Panc1 (cell line): ENCODE measurements at regions not wholly inside any gene's neighbourhood (a gene's known extent, or its start where the extent isn't known, plus 50 kb on each side); places are given as distances from the start of the nearest gene placed in this dataset.

Experiments
- ATAC-seq: fragments of 200-7000 bp; cut with Tn5 transposase; 2 replicates; pipeline ENCODE4 v1.9.1; 2020; ENCODE audit warnings: mild to moderate bottlenecking, moderate library complexity
- BruUV-seq: library from RNA; stranded (reverse); fragments of 400-500 nt; replicated peaks from 2 replicates; lab custom pipeline; 2021; lab: Mats Ljungman, UMichigan
- CTCF ChIA-PET: fragments of 300-600 bp; sonication (Branson Sonifier 250); formaldehyde crosslinking; loops from one replicate; lab custom pipeline; 2022; ENCODE audit warnings: antibody characterized with exemption; lab: Charles Lee
- POLR2A ChIA-PET: fragments of 300-600 bp; sonication (Branson Sonifier 250); formaldehyde crosslinking; loops from one replicate; lab custom pipeline; 2022; ENCODE audit warnings: antibody characterized with exemption; lab: Charles Lee
- DNase-seq: peaks from one replicate; pipeline ENCODE4 v3.0.0-alpha.2; 2010; ENCODE audit warnings: low read depth, low spot score
- H3K27ac ChIP-seq: 2 replicates; pipeline ENCODE4 v1.5.1; 2011; ENCODE audit warnings: mild to moderate bottlenecking, low read length, inconsistent platforms
- H3K27me3 ChIP-seq: fragments of 200-500 bp; sonication (Bioruptor generic); 2 replicates; pipeline ENCODE4 v1.6.0; 2014; ENCODE audit warnings: low read length, inconsistent platforms; ENCODE audit not compliant: control insufficient read depth, insufficient read depth
- H3K36me3 ChIP-seq: fragments of 200-500 bp; sonication (Bioruptor generic); 2 replicates; pipeline ENCODE4 v1.5.1; 2014; ENCODE audit warnings: inconsistent platforms, mild to moderate bottlenecking, low read length, moderate library complexity; ENCODE audit not compliant: control insufficient read depth, insufficient read depth
- H3K4me1 ChIP-seq: 2 replicates; pipeline ENCODE4 v1.5.1; 2011; ENCODE audit warnings: inconsistent platforms, mild to moderate bottlenecking, low read length, moderate library complexity; ENCODE audit not compliant: control insufficient read depth, insufficient read depth
- H3K4me3 ChIP-seq, 2 experiments: 2 replicates each; pipeline ENCODE4 v1.5.1; 2011 to 2012; ENCODE audit warnings: low read depth in 2 of 2, low read length in 2 of 2, mild to moderate bottlenecking in 2 of 2, inconsistent platforms in 1 of 2, moderate library complexity in 1 of 2
- H3K9me3 ChIP-seq: fragments of 200-500 bp; sonication (Bioruptor generic); 2 replicates; pipeline ENCODE4 v1.5.1; 2014; ENCODE audit warnings: low read depth, mild to moderate bottlenecking, inconsistent platforms, low read length, moderate library complexity; ENCODE audit not compliant: control insufficient read depth, insufficient read depth
- CTCF ChIP-seq: fragments of 450-650 bp; IDR thresholded peaks from 2 replicates; pipeline ENCODE4 v1.5.1; 2017; ENCODE audit warnings: mild to moderate bottlenecking
- POLR2AphosphoS5 ChIP-seq: IDR thresholded peaks from 2 replicates; pipeline ENCODE4 v1.6.1; 2012; ENCODE audit warnings: mild to moderate bottlenecking, low read depth, low read length, moderate library complexity
- REST ChIP-seq, 2 experiments: IDR thresholded peaks; 2 replicates each; pipeline ENCODE4 v1.6.1; 2011 to 2012; ENCODE audit warnings: low read depth in 2 of 2, control low read depth in 1 of 2, low read length in 1 of 2, mild to moderate bottlenecking in 1 of 2, moderate library complexity in 1 of 2; ENCODE audit not compliant: insufficient read depth in 1 of 2
- SIN3A ChIP-seq: IDR thresholded peaks from 2 replicates; pipeline ENCODE4 v1.6.1; 2012; ENCODE audit warnings: low read depth, mild to moderate bottlenecking, low read length, moderate library complexity, borderline replicate concordance; ENCODE audit not compliant: insufficient read depth
- TCF7L2 ChIP-seq: IDR thresholded peaks from 2 replicates; pipeline ENCODE4 v1.6.1; 2011; ENCODE audit warnings: mild to moderate bottlenecking, low read depth, low read length, inconsistent platforms
- in situ Hi-C: cut with HindIII; loops from 2 replicates; pipeline ENCODE4 v1.10.0; 2016; ENCODE audit warnings: low sequenced_read_pairs, low pct_unique_long_range_greater_than_20kb
- intact Hi-C: fragments of 100-400 bp; cut with micrococcal nuclease; formaldehyde crosslinking; loops from one replicate; pipeline ENCODE4 v1.10.0; 2022; ENCODE audit not compliant: unreplicated experiment

GRCh38 chr20:53769041-53769440 lies 175.4 kb upstream of the ZNF217 start:
- Histone ChIP-seq H3K27ac (peak overlapping the region; percentile 100), H3K4me1 (peaks cover 56% of the 10 kb centered on the region), H3K9me3 (no peaks in the 10 kb centered on the region), H3K4me3 (no peak overlapping the region), H3K36me3 (no peaks in the 10 kb centered on the region), H3K27me3 (no peaks in the 10 kb centered on the region)
- ChIA-PET POLR2A (interaction anchor here (0.6 to 1.0 kb wide), 2 partner anchors 20 to 59 kb away, joined by 4 to 9 read pairs; no protein-coding TSS in a partner anchor), CTCF (interaction anchor here (0.6 to 1.5 kb wide), 3 partner anchors 13 to 193 kb away, joined by 4 to 8 read pairs (median 4); no protein-coding TSS in a partner anchor)
- peak; percentile 65 for TF ChIP-seq TCF7L2
- no peak for TF ChIP-seq SIN3A
- no peak for TF ChIP-seq CTCF
- TF ChIP-seq REST (IDR thresholded peaks at IDR 0.05; ENCODE audit: insufficient read depth in 1 of 2, low read depth in 2 of 2, low read length in 1 of 2), result no peak
- TF ChIP-seq POLR2AphosphoS5, result no peak
- ATAC-seq, result no peak; the same call in 1 of the 2 replicates
- no TSS peak for BruUV-seq
- intact Hi-C loops (no loop called here), in situ Hi-C loops (no loop called here)
- DNase-seq, result no peak

GRCh38 chr20:53768329-53768728 lies 174.7 kb upstream of the ZNF217 start:
- in situ Hi-C loops, result no loop called here
- H3K36me3 ChIP-seq, result no peaks in the 10 kb centered on the region
- H3K4me1 ChIP-seq, result peaks cover 56% of the 10 kb centered on the region
- TF ChIP-seq REST (IDR thresholded peaks at IDR 0.05; ENCODE audit: insufficient read depth in 1 of 2, low read depth in 2 of 2, low read length in 1 of 2) (no peak), POLR2AphosphoS5 (no peak), SIN3A (no peak), CTCF (no peak), TCF7L2 (no peak)
- DNase-seq, result no peak
- no peak overlapping the region for H3K4me3 ChIP-seq
- H3K27me3 ChIP-seq, result no peaks in the 10 kb centered on the region
- CTCF ChIA-PET, result interaction anchor here (1.5 kb wide), 1 partner anchor 12 kb away, joined by 4 read pairs; no protein-coding TSS in a partner anchor
- intact Hi-C loops, result no loop called here
- no peaks in the 10 kb centered on the region for H3K9me3 ChIP-seq
- BruUV-seq, result no TSS peak
- POLR2A ChIA-PET, result interaction anchor here (1.0 kb wide), 1 partner anchor 19 kb away, joined by 9 read pairs; no protein-coding TSS in a partner anchor
- no peak for ATAC-seq
- H3K27ac ChIP-seq, result peak overlapping the region; percentile 100
